HPDE6-E6E7 (cell line): ENCODE measurements at regions not wholly inside any gene's neighbourhood (a gene's known extent, or its start where the extent isn't known, plus 50 kb on each side); places are given as distances from the start of the nearest gene placed in this dataset.
A peak's percentile ranks its signal among the peaks of the same experiment; 100 is the strongest.

Experiments
- DNase-seq: peaks from one replicate; pipeline ENCODE4 v3.0.0; 2011; ENCODE audit warnings: missing footprints; ENCODE audit errors: extremely low spot score

DNA sequence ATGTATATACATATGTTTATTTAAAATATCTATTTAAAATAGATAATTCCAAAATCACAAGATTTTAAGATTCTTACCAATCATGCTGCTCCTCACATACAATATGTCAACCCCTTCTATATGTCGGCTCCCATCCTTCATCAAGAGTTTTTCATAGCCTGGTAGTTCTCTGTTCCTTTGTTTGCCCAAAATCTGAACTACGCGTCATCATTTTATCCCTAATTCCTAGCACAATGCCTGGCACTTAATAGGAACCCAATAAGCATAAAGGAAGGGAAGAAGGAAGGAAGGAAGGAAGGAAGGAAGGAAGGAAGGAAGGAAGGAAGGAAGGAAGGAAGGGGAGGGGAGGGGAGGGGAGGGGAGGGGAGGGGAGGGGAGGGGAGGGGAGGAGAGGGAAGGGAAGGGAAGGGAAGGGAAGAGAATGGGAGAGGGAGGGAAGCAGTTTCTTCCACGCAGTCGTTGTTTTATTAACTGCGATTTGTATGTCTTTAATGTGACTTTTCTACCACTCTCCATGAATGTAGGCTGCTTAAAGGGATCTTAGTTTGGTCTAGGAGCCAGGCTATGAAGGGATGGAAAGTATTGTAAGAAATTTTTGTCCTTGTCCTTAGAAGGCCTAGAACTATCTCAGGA is 83.3 kb upstream of the PCGF5 start:
- DNase-seq: no peak

DNA sequence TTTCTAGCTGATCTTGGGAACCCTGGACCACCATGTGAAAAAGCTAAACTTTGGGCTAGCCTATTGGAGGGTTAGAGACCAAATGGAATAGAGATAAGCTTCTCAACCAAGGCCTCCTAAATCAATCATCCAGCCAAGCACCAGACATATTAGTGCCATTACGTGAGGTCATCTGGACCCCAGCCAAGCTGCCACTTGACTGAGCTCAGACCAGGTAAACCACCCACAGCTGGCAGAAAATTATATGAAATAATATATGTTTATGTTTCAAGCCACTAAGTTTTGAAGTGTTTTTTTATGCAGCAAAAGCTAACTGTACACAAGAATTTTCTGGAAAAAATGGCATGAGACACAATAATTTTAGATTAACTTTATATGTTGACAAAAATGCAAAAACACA is 82.6 kb upstream of the PCGF5 start:
- no peak for DNase-seq

DNA sequence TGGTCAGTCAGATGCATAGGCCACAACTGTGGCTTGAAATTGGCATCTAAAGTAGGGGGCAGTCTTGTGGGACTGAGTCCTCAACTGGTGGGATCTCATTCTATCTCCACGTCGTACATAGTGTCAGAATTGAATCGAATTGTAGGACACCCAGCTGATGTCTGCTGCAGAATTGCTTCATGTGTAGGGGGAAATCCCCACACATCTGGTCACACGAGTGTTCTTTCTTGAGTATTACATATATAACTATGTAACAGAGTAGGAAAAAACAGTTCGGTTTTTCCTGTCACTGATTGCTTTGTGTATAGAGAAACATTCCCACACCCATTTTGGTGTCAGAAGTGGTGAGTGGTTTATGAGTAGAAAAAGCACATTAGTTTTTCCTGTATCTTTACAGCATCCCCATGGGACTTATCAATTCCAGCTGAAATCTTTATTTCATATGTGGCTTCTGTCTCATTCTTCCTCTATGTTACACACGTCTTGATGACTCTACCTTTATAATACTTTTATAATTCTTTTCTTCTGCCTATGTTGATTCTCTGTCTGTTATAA is 79.4 kb upstream of the PCGF5 start:
- no peak for DNase-seq

DNA sequence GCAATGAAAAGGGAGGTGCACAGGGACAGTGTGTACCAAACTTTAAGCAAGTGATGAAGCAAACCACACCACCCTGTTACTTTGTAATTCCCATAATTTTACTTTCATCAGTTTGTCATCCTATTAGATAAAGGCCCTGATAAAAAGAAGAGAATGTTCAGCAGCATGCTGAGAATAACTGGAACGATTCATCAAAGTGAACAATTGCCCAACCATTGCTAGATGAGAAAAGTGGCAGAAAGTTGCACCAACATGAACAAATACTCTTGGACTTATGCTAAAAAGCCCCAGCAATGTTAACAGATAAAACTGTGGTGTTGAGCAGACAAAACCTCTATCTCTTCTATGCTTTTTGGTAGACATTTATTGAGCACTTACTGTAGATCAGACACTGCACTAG is 75.5 kb upstream of the PCGF5 start:
- DNase-seq: no peak

DNA sequence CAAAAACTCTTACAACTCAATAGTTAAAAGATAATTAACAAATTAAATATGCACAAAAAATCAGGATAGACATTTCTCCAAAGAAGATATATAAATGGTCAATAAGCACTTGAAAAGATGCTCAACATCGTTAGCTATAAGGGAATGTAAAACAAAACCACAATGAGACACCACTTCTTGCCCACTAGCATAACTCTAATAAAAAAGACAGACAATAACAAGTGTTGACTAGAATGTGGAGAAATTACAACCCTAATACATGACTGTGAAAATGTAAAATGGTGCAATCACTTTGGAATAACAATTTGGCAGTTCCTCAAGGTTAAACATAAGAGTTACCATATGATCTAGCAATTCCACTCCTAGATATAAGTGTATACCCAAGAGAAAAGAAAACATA is 74.3 kb upstream of the PCGF5 start:
- DNase-seq: no peak

DNA sequence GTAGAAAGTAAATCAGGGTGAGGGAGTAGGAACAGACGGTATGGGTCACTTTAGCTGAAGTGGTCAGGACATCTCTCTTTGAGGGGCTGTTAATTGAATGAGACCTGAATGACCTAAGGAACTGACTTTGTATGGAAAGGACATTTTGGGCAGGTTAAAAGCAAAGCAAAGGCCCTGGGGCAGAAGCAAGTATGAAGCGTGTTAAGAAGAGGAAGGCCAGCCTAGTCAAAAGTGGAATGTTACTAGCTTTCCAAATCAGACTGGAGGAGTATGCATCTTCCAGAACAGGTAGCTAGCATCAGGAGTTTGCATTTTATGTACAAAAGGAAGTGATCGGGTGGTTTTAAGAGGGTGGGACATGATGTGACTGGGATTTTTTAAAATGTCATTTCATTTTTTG is 70.9 kb upstream of the PCGF5 start:
- no peak for DNase-seq

DNA sequence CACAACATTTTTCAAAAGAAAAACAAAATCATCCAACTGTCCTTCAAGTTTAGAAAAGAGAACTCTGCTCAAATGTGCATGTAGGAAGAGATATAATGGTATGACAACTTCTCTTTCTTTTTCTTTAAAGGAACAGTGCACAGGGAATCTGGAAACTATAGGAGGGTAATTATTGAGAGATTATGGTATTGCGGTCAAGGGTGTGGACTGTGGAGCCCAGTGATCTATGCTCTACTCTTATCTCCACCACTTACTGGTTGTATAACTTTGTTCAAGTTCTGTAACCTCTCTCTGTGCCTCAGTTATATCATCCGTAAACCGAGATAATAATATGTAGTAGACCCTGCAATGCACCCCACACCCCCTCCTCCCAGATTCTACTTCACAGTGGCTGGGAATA is 69.8 kb upstream of the PCGF5 start:
- no peak for DNase-seq

DNA sequence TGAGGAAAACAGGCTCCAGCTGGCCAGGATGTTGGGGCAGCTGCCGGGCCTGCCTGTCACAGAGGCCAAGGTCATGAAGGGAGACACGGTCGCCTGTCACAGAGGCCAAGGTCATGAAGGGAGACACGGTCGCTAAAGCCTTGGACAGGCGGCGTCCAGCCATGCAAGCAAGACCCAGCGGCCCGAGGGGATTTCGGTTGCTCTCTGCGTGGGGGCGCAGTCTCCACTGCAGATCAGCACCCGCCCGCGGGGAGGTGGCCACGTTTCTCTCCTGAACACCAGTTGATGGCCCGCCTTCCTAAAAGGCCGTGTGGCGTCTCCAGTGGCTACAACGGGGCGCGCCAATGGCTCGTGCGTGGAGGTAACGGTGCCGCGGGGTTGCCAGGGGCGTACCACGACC is 67.0 kb upstream of the PCGF5 start:
- DNase-seq: no peak

DNA sequence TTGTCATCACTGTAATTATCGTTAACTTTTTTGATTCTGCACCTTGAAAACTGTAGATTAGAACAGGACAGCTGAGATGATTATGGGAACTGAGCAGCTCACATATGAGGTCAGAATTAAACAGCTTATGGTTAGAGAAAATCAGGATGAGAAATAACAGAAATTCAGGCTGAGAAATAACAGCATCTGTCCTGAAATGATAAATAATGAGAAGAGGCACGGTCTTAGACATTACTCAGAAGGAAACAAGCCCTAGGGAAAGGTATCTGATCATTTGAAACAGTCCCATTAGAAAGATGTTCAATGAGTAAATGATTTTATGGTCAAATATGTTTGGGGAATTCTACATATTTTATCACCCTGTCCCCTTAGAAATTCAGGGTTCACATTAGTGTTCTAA is 65.6 kb upstream of the PCGF5 start:
- no peak for DNase-seq

DNA sequence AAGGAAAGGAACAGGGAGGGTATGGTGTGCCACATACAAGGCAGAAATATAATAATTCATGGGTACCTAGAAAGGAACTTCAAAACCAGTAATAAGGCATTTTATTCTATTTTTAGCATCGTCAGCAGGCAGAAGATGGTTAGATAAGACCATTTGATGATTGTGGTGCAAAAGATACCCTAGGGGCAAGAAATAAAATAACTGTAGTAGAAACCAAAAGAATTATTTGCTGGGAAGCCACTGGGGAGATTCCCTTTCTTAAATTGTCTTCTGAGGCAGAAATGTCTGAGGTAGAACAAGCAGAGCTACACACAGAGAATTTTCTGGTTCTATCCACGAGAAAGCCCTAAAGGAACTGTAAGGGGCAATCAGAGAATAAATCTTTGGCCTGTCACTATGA is 64.3 kb upstream of the PCGF5 start:
- no peak for DNase-seq

DNA sequence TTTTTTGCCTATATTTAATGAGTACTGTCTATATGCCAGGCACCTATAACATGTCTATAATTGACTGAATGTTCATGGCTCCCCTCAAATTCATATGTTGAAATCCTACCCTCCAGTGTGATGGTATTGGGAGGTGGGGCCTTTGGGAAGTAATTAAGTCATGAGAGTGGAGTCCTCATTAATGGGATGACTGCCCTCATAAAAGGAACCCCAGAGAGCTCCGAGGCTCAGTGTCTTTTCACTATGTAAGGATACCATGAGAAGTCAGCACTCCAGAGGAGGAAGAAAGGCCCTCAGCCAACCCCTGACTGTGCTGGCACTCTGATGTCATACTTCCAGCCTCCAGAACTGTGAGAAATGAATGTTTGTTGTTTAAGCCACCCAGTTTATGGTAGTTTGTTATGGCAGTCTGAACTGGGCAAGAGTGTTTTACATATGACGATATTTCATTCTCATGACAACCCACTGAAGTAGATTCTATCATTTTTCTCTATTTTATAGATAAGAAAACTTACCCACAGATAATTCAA is 61.1 kb upstream of the PCGF5 start:
- no peak for DNase-seq

DNA sequence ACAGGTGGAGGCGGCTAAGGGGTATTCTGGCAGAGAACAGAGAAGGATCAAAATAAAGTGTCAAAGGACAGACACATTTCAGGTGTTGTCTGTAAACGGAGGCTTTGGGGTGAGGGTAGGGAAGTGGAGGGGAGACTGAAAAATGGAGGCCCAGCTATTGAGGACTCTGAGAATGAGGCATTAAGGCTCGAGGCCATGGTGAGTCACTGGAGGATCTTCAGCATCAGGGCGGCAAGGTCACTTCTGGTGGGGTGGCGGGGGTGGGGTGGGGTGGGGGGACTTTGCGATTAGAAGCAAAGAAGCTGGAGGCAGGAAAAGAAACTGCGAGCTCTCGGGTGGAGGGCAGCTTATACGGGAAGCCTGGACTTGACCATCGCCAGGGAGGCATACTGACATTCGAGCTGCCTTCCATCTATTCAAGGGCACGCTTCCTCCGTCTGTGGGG is 58.4 kb upstream of the PCGF5 start:
- no peak for DNase-seq

DNA sequence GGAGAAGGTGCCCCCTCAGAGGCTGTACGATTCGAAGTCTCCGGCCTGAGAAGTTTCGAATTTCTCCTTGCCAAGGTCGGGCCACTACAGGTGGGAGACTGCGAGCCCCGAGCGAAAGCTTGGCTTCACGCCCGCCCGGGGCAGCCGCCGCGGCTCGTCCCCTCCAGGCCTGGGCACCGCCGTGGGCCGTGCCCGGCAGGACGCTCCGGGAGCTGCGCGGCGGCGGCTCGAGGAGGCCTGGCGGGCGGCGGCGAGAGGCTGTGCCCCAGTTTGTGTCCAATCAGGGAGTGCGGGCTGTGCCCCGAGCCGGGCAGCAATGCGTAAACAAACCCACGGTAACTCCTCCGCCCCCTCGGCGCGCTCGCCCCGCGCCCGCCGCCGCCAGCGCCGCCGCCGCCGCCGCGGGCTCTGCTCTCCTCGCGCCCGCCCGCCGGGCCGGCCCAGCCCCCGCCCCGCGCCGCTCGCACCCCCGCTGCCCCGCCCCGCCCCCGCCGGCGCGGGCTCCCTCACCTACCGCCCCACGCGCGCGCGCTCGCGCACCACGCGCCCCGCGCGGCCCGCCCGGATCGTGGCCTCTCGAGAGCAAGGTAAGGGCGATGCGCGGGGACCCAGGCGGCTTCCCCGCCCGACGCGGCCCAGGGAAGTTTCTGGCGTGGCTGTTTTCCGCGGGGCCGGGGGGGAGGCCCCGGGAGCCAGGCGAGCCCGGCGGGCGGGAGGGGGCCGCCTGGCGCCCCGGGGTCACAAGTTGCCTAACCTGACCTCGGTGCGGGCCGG is 57.8 kb upstream of the PCGF5 start:
- no peak for DNase-seq

DNA sequence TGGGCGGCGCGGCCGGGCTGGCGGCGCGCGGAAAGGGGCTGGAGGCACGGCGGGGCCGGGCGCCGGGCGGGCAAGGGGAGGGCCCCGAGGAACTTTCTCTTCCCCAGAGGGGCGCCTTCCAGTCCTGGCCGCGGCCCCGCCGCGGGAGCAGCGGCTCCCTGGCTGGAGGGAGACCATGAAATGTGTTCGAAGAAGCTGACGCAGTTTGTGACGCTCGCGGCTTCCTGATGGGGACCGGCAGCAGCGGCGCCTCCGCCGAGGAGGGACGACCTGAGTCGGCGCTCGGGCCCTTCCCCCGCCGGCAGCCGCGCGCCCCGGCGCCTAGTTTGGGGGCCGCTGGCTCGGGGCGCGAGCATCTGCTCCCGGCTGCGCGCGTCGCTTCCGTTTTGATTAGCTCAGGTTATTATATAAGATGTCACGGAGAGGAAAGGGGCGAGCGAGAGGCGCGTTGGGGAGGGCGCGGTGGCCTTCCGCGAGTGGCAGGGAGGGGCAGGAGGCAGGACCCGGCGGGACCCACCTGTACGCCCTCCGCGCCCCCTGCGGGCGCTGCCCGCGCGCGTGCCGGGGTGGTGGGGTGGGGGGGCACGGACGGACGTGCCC is 57.1 kb upstream of the PCGF5 start:
- DNase-seq: no peak

DNA sequence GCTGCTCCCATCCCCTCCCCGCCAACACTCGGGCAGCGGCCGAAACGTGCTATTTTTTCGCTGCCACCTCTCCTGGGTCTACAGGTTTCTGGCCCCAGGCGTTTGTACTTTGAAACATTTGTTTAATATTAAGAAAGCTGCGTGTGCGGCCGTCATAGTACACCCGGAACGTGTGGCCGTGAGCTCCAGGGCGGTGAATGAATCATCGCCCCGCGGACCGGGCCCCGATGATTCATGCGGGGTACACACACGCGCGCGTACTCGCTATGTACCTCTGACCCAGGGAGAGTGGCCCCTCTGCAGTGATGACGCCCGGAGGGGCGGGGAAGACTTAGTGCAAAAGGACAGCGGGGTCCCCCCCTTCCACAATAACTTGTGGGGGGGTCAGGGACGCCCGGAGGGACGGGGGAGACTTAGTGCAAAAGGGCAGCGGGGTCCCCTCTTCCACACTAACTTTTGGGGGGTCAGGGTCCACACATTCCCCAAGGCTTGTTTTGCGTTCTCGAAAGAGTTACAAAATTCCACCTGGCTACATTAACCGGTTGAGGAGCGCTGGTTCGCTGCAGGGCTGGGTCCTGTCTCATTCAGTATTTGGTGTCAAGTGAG is 56.5 kb upstream of the PCGF5 start:
- DNase-seq: peak; percentile 72

DNA sequence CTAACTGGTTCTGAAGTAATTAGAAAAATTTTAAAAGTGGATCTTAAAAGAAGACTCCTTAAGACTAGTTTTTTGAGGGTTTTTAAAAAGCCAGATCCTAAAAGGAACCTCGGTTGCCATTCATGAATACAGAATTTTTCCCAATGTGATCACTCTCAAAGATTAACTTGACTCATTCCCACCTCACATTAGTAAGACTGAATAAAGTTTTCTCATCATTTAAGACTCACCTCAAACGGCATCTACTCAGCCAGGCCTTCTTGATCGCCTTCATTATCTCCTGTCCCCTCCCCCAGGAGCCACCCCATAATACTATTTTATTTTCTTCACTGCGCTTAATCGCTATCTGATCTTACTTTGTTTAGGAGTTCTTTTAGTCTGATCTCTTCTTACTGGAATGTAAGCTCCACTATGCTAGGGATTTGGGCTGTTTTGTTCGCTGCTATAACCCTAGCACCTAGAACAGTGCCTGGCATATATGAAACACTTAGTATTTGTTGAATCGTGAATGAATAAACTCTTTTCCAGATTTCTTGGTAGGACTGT is 55.9 kb upstream of the PCGF5 start:
- DNase-seq: no peak

DNA sequence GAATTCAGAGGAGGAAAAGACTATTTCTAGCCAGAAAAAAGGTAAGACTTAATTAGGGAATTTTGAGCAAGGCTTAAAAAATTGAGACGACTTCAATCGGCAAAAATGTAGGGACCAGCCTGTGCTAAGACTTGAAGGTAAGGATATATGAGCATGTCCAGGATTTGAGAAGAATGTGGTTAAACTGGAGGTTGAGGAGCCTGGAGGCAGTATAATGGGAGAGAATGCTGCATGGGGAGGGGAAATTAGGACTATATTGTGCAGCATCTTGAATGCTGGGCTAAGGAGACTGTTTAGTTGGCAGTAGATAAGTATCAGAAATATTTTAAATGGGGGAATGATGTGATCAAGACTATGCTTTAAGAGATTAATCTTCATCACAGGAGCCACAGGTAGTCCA is 53.1 kb upstream of the PCGF5 start:
- DNase-seq: no peak

DNA sequence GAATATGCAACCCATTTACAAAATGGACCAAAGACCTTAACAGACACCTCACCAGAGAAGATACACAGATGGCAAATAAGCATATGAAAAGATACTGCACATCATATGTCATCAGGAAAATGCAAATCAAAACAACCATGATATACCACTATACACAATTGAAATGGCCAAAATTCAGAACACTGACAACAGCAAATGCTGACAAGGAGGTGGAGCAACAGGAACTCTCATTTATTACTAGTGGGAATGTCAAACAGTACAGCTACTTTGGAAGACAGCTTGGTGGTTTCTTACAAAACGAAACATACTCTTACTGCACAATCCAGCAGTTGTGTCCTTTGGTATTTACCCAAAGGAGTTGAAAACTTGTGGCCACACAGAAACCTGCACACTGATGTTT is 50.0 kb upstream of the PCGF5 start:
- no peak for DNase-seq
